ENCODE measurements at regions not wholly inside any gene's neighbourhood (a gene's known extent, or its start where the extent isn't known, plus 50 kb on each side); places are given as distances from the start of the nearest gene placed in this dataset.

DNA sequence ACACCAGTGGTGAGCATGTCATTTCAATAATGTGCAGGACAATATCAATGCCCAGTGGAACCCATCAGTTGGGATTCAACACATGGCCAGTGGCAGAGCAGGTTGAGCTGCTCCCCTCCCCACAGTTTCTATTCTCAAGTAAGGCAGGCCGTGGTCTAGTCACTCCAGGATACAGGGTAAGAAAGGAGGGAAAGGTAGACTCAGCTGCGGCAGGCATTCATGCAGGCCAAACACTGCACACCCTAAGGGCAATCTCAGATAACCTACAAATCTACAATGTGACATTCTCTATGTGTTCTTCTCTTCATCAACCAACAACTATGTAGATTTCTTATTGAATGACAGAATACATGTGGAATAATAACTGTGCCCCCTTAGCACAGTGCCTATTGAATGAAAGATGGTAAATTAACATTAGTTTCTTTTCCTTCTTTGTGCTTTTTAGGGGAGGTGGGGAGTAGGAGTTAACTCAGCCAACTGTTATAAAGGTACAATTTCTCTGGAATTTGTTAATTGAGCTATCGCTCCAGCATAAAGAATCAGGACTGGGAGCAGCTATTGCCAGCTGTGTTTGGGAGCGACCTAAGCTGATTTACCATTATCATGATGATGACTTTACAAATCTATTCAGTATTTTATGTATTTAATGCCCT, 89.7 kb downstream of the FAM50B start:
- TF ChIP-seq, protein P1, sequence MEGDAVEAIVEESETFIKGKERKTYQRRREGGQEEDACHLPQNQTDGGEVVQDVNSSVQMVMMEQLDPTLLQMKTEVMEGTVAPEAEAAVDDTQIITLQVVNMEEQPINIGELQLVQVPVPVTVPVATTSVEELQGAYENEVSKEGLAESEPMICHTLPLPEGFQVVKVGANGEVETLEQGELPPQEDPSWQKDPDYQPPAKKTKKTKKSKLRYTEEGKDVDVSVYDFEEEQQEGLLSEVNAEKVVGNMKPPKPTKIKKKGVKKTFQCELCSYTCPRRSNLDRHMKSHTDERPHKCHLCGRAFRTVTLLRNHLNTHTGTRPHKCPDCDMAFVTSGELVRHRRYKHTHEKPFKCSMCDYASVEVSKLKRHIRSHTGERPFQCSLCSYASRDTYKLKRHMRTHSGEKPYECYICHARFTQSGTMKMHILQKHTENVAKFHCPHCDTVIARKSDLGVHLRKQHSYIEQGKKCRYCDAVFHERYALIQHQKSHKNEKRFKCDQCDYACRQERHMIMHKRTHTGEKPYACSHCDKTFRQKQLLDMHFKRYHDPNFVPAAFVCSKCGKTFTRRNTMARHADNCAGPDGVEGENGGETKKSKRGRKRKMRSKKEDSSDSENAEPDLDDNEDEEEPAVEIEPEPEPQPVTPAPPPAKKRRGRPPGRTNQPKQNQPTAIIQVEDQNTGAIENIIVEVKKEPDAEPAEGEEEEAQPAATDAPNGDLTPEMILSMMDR (IDR thresholded peaks at IDR 0.05; ENCODE audit: low read depth, low read length, poor library complexity, severe bottlenecking): no peak
- TF ChIP-seq EZH2phosphoT487 (IDR thresholded peaks at IDR 0.05; ENCODE audit: borderline replicate concordance, low read length): no peak

All from DOHH2 (cell line).